Neutrophil (primary cell): ENCODE measurements at regions not wholly inside any gene's neighbourhood (a gene's known extent, or its start where the extent isn't known, plus 50 kb on each side); places are given as distances from the start of the nearest gene placed in this dataset.
"Not testable (repeated sequence)": the region's sequence is repeated elsewhere in the genome, so short reads cannot be mapped to it uniquely, and the experiment has no call there.

ENCODE experiments used
- H3K27ac ChIP-seq: fragments of 200-600 bp; sonication (generic); 2 replicates; pipeline ENCODE4 v1.5.1; 2016; ENCODE audit warnings: mild to moderate bottlenecking, moderate library complexity
- H3K27me3 ChIP-seq: fragments of 200-600 bp; sonication (generic); 2 replicates; pipeline ENCODE4 v1.6.0; 2016; ENCODE audit warnings: mild to moderate bottlenecking
- H3K36me3 ChIP-seq: fragments of 200-600 bp; sonication (generic); 2 replicates; pipeline ENCODE4 v1.5.1; 2017
- H3K4me1 ChIP-seq, 2 experiments: fragments of 200-600 bp in 1 of 2; sonication (generic) in 1 of 2; 1 replicate in 1 of 2; 2 replicates in 1 of 2; pipeline versions ENCODE4 v1.5.1 to v1.6.1; 2013 to 2016; ENCODE audit warnings: low read depth in 1 of 2, low read length in 1 of 2, mild to moderate bottlenecking in 1 of 2, moderate library complexity in 1 of 2; ENCODE audit not compliant: control insufficient read depth in 1 of 2, insufficient read depth in 1 of 2
- H3K4me3 ChIP-seq, 2 experiments: fragments of 200-600 bp in 1 of 2; sonication (generic) in 1 of 2; 1 replicate in 1 of 2; 2 replicates in 1 of 2; pipeline ENCODE4 v1.5.1; 2013 to 2016; ENCODE audit warnings: low read depth in 1 of 2, low read length in 1 of 2, mild to moderate bottlenecking in 1 of 2, moderate library complexity in 1 of 2
- H3K9me3 ChIP-seq: fragments of 200-600 bp; sonication (generic); 2 replicates; pipeline ENCODE4 v1.5.1; 2016
- CTCF ChIP-seq: fragments of 200-600 bp; sonication (generic); IDR thresholded peaks from 2 replicates; pipeline ENCODE4 v1.5.1; 2016; ENCODE audit warnings: antibody characterized with exemption

GRCh38 chr4:163688856-163689255, 194.4 kb downstream of the TMA16 start:
- Histone ChIP-seq H3K4me1 (no peaks in the 10 kb centered on the region), H3K4me3 (no peak overlapping the region), H3K36me3 (no peaks in the 10 kb centered on the region), H3K9me3 (no peaks in the 10 kb centered on the region), H3K27me3 (no peaks in the 10 kb centered on the region), H3K27ac (no peak overlapping the region)
- no peak for TF ChIP-seq CTCF

GRCh38 chr4:163693211-163693610, 198.7 kb downstream of the TMA16 start:
- no peaks in the 10 kb centered on the region for H3K4me1 ChIP-seq
- H3K27ac ChIP-seq = no peak overlapping the region
- H3K27me3 ChIP-seq = no peaks in the 10 kb centered on the region
- no peak for TF ChIP-seq CTCF
- no peaks in the 10 kb centered on the region for H3K36me3 ChIP-seq
- H3K9me3 ChIP-seq = no peaks in the 10 kb centered on the region
- no peak overlapping the region for H3K4me3 ChIP-seq

- Histone ChIP-seq H3K27ac (no peak overlapping the region), H3K4me3 (no peak overlapping the region), H3K36me3 (no peaks in the 10 kb centered on the region), H3K4me1 (no peaks in the 10 kb centered on the region), H3K9me3 (no peaks in the 10 kb centered on the region), H3K27me3 (no peaks in the 10 kb centered on the region)
- no peak for TF ChIP-seq CTCF
Measured at GRCh38 chr4:163693776-163694175, 199.3 kb downstream of the TMA16 start.

GRCh38 chr4:163694385-163694784, 199.9 kb downstream of the TMA16 start:
- Histone ChIP-seq H3K27me3 (no peaks in the 10 kb centered on the region), H3K27ac (no peak overlapping the region), H3K9me3 (no peaks in the 10 kb centered on the region), H3K4me3 (no peak overlapping the region), H3K4me1 (no peaks in the 10 kb centered on the region), H3K36me3 (no peaks in the 10 kb centered on the region)
- no peak for TF ChIP-seq CTCF

GRCh38 chr4:163697121-163697520, 202.6 kb downstream of the TMA16 start:
- H3K27ac ChIP-seq = no peak overlapping the region
- TF ChIP-seq CTCF = no peak
- H3K36me3 ChIP-seq = no peaks in the 10 kb centered on the region
- H3K27me3 ChIP-seq = no peaks in the 10 kb centered on the region
- H3K4me3 ChIP-seq = no peak overlapping the region
- H3K9me3 ChIP-seq = no peaks in the 10 kb centered on the region
- H3K4me1 ChIP-seq = no peaks in the 10 kb centered on the region

- H3K27me3 ChIP-seq, H3K4me1 ChIP-seq, H3K27ac ChIP-seq, H3K4me3 ChIP-seq, H3K9me3 ChIP-seq, H3K36me3 ChIP-seq: not testable (repeated sequence)
Measured at GRCh38 chr4:163700383-163700782, 205.9 kb downstream of the TMA16 start.
